Tibial artery (tissue), 4 donors: ENCODE measurements at regions not wholly inside any gene's neighbourhood (a gene's known extent, or its start where the extent isn't known, plus 50 kb on each side); places are given as distances from the start of the nearest gene placed in this dataset.

Experiments used
- DNase-seq, 2 donors: peaks; one replicate each; pipeline ENCODE4 v3.0.0-alpha.2; 2019
- H3K27ac ChIP-seq, 2 donors: fragments of 200-600 bp; sonication (generic) in 1 of 2; 1 replicate in 1 of 2; 2 replicates in 1 of 2; pipeline ENCODE4 v1.5.1; 2018 to 2019; ENCODE audit warnings: mild to moderate bottlenecking in 1 of 2
- H3K27me3 ChIP-seq, 2 donors: fragments of 200-600 bp; sonication (generic) in 1 of 2; one replicate each; pipeline versions ENCODE4 v1.5.1 to v1.6.0; 2016 to 2019
- H3K36me3 ChIP-seq, 3 donors: fragments of 200-600 bp; sonication (generic) in 2 of 3; one replicate each; pipeline ENCODE4 v1.5.1; 2016 to 2019; ENCODE audit warnings: mild to moderate bottlenecking in 2 of 3
- H3K4me1 ChIP-seq, 4 donors: fragments of 200-600 bp; sonication (generic) in 2 of 4; 1 replicate in 3 of 4; 2 replicates in 1 of 4; pipeline ENCODE4 v1.5.1; 2016 to 2019
- H3K4me3 ChIP-seq, 2 donors: fragments of 200-600 bp; sonication (generic) in 1 of 2; 1 replicate in 1 of 2; 2 replicates in 1 of 2; pipeline ENCODE4 v1.5.1; 2018 to 2019; ENCODE audit warnings: mild to moderate bottlenecking in 2 of 2
- H3K9me3 ChIP-seq, 3 donors: fragments of 200-600 bp; sonication (generic) in 1 of 3; one replicate each; pipeline ENCODE4 v1.5.1; 2016 to 2019
- CTCF ChIP-seq, 2 experiments: fragments of 200-600 bp in 1 of 2; fragments of 450-650 bp in 1 of 2; IDR thresholded peaks; one replicate each; pipeline ENCODE4 v1.5.1; 2017 to 2019; ENCODE audit warnings: antibody characterized with exemption in 2 of 2, mild to moderate bottlenecking in 1 of 2, moderate library complexity in 1 of 2
- intact Hi-C: fragments of 100-400 bp; cut with DNase I; formaldehyde crosslinking; loops from one replicate; pipeline ENCODE4 v1.15.0; 2023; ENCODE audit warnings: low total_unique reads

GRCh38 chr6:14305624-14306023, 188.1 kb downstream of the CD83 start:
- no peak overlapping the region for H3K27ac ChIP-seq
- intact Hi-C loops: no loop called here
- DNase-seq: no peak

GRCh38 chr6:14306151-14306906, 188.8 kb downstream of the CD83 start:
- Histone ChIP-seq H3K9me3 (no peaks in the 10 kb centered on the region), H3K4me1 (no peaks in the 10 kb centered on the region), H3K36me3 (no peaks in the 10 kb centered on the region), H3K27ac (no peak overlapping the region), H3K27me3 (peaks cover 0 to 9% of the 10 kb centered on the region in 2 donors), H3K4me3 (no peak overlapping the region)
- DNase-seq: no peak
- intact Hi-C loops: no loop called here
- TF ChIP-seq CTCF (IDR thresholded peaks at IDR 0.05): no peak

More at GRCh38 chr6:14305624-14306023, 188.1 kb downstream of the CD83 start:
- H3K4me3 ChIP-seq: no peak overlapping the region
- H3K4me1 ChIP-seq: no peaks in the 10 kb centered on the region
- H3K36me3 ChIP-seq: no peaks in the 10 kb centered on the region
- no peak for TF ChIP-seq CTCF (IDR thresholded peaks at IDR 0.05)
- H3K9me3 ChIP-seq: no peaks in the 10 kb centered on the region
- H3K27me3 ChIP-seq: peaks cover 0 to 9% of the 10 kb centered on the region in 2 donors

- no peak for DNase-seq
- no peak overlapping the region for H3K4me3 ChIP-seq
- no peaks in the 10 kb centered on the region for H3K4me1 ChIP-seq
- no peak for TF ChIP-seq CTCF (IDR thresholded peaks at IDR 0.05)
- intact Hi-C loops: no loop called here
- H3K9me3 ChIP-seq: no peaks in the 10 kb centered on the region
- no peaks in the 10 kb centered on the region for H3K36me3 ChIP-seq
- no peak overlapping the region for H3K27ac ChIP-seq
- peaks cover 0 to 9% of the 10 kb centered on the region in 2 donors for H3K27me3 ChIP-seq
These were observed 191.9 kb downstream of the CD83 start for GRCh38 chr6:14309516-14309915.

- Histone ChIP-seq H3K4me3 (no peak overlapping the region), H3K4me1 (no peaks in the 10 kb centered on the region), H3K27ac (no peak overlapping the region), H3K27me3 (peaks cover 0 to 9% of the 10 kb centered on the region in 2 donors), H3K9me3 (no peaks in the 10 kb centered on the region), H3K36me3 (no peaks in the 10 kb centered on the region)
- no peak for DNase-seq
- intact Hi-C loops: no loop called here
- no peak for TF ChIP-seq CTCF (IDR thresholded peaks at IDR 0.05)
These were observed 192.4 kb downstream of the CD83 start for GRCh38 chr6:14309951-14310445.

GRCh38 chr6:14310960-14311359, 193.4 kb downstream of the CD83 start:
- H3K27ac ChIP-seq: no peak overlapping the region
- intact Hi-C loops: no loop called here
- no peaks in the 10 kb centered on the region for H3K9me3 ChIP-seq
- TF ChIP-seq CTCF (IDR thresholded peaks at IDR 0.05): no peak
- DNase-seq: no peak
- no peaks in the 10 kb centered on the region for H3K36me3 ChIP-seq
- H3K27me3 ChIP-seq: peaks cover 0 to 9% of the 10 kb centered on the region in 2 donors
- H3K4me3 ChIP-seq: no peak overlapping the region
- H3K4me1 ChIP-seq: no peaks in the 10 kb centered on the region
